Endothelial cell of umbilical vein (primary cell): ENCODE measurements at regions not wholly inside any gene's neighbourhood (a gene's known extent, or its start where the extent isn't known, plus 50 kb on each side); places are given as distances from the start of the nearest gene placed in this dataset.
"Not testable (repeated sequence)": the region's sequence is repeated elsewhere in the genome, so short reads cannot be mapped to it uniquely, and the experiment has no call there.

ENCODE experiments used
- BruUV-seq: library from RNA; stranded (reverse); fragments of 400-500 nt; replicated peaks from 2 replicates; lab custom pipeline; 2021; lab: Mats Ljungman, UMichigan
- CTCF ChIA-PET: fragments of 300-600, 350-600 bp; sonication (Branson Sonifier 250); formaldehyde crosslinking; loops from one replicate; lab custom pipeline; 2021; ENCODE audit warnings: antibody characterized with exemption, inconsistent platforms; lab: Charles Lee
- POLR2A ChIA-PET: fragments of 300-600, 350-600 bp; sonication (Branson Sonifier 250); formaldehyde crosslinking; loops from one replicate; lab custom pipeline; 2021; ENCODE audit warnings: antibody characterized with exemption, inconsistent platforms; lab: Charles Lee
- DNase-seq: peaks from one replicate; pipeline ENCODE4 v3.0.0-alpha.2; 2011; ENCODE audit warnings: low read depth, low spot score
- FAIRE-seq: peaks from 2 replicates; lab custom pipeline; 2011; peaks lifted over from hg19 to GRCh38; lab: Jason Lieb, UNC
- H2AFZ ChIP-seq: 2 replicates; pipeline ENCODE4 v1.6.0; 2012; ENCODE audit warnings: low read depth, low read length, control low read depth, inconsistent platforms
- H3K27ac ChIP-seq: 2 replicates; pipeline ENCODE4 v1.5.1; 2011; ENCODE audit warnings: low read depth, mild to moderate bottlenecking, control low read depth, low read length, moderate library complexity; ENCODE audit not compliant: insufficient read depth
- H3K27me3 ChIP-seq, 2 experiments: 2 replicates each; pipeline versions ENCODE4 v1.6.0 to v1.6.1; 2011; ENCODE audit warnings: low read length in 2 of 2, mixed read lengths in 1 of 2; ENCODE audit not compliant: control insufficient read depth in 2 of 2, insufficient read depth in 2 of 2
- H3K36me3 ChIP-seq, 2 experiments: 2 replicates in 1 of 2; 3 replicates in 1 of 2; pipeline ENCODE4 v1.5.1; 2011; ENCODE audit warnings: low read length in 2 of 2, mild to moderate bottlenecking in 1 of 2, moderate library complexity in 1 of 2; ENCODE audit not compliant: control insufficient read depth in 2 of 2, insufficient read depth in 2 of 2; ENCODE audit errors: extremely low read depth in 1 of 2
- H3K4me1 ChIP-seq: 3 replicates; pipeline ENCODE4 v1.5.1; 2011; ENCODE audit warnings: mild to moderate bottlenecking, low read length; ENCODE audit not compliant: control insufficient read depth, insufficient read depth; ENCODE audit errors: extremely low read depth
- H3K4me2 ChIP-seq: 2 replicates; pipeline ENCODE4 v1.6.1; 2011; ENCODE audit warnings: low read length, control low read depth, mixed read lengths; ENCODE audit not compliant: insufficient read depth
- H3K4me3 ChIP-seq, 3 experiments: fragments of 200-600 bp in 1 of 3; sonication (generic), shearing (Covaris generic) in 1 of 3; replicated peaks in 1 of 3; 2 replicates each; pipeline ENCODE4 v1.5.1; 2011 to 2016; ENCODE audit warnings: control low read depth in 3 of 3, low read length in 3 of 3, mild to moderate bottlenecking in 2 of 3, inconsistent platforms in 1 of 3, low read depth in 1 of 3, moderate library complexity in 1 of 3; ENCODE audit not compliant: insufficient read depth in 1 of 3
- H3K79me2 ChIP-seq: 2 replicates; pipeline ENCODE4 v1.6.0; 2012; ENCODE audit warnings: low read length, inconsistent platforms; ENCODE audit not compliant: control insufficient read depth, insufficient read depth
- H3K9ac ChIP-seq: replicated peaks from 2 replicates; pipeline ENCODE3; 2011; ENCODE audit warnings: low read length, control low read depth; ENCODE audit not compliant: insufficient read depth; ENCODE audit errors: extremely low read depth
- H3K9me1 ChIP-seq: replicated peaks from 3 replicates; pipeline ENCODE4 v1.6.0; 2011; ENCODE audit warnings: mild to moderate bottlenecking, low read length; ENCODE audit not compliant: control insufficient read depth, insufficient read depth; ENCODE audit errors: extremely low read depth
- H3K9me3 ChIP-seq: replicated peaks from 2 replicates; pipeline ENCODE4 v1.5.1; 2012; ENCODE audit warnings: low read length, inconsistent platforms; ENCODE audit not compliant: control insufficient read depth, insufficient read depth
- H4K20me1 ChIP-seq: replicated peaks from 2 replicates; pipeline ENCODE3; 2011; ENCODE audit warnings: mild to moderate bottlenecking, low read length; ENCODE audit not compliant: control insufficient read depth, insufficient read depth; ENCODE audit errors: extremely low read depth
- MAX ChIP-seq: IDR thresholded peaks from 2 replicates; pipeline ENCODE4 v1.6.1; 2011; ENCODE audit not compliant: insufficient read depth, insufficient read length
- POLR2A ChIP-seq: IDR thresholded peaks from 2 replicates; pipeline ENCODE4 v1.6.1; 2012; ENCODE audit warnings: low read depth, mild to moderate bottlenecking, control low read depth, low read length
- POLR2AphosphoS5 ChIP-seq: IDR thresholded peaks from 2 replicates; pipeline ENCODE4 v1.6.1; 2012; ENCODE audit warnings: low read depth, mild to moderate bottlenecking, control low read depth, low read length, moderate library complexity; ENCODE audit not compliant: insufficient read depth
- dilution Hi-C: fragments of 300-500 bp; cut with MboI; formaldehyde crosslinking; loops from one replicate; pipeline ENCODE4 v1.15.0; 2019; ENCODE audit warnings: low sequenced_read_pairs; ENCODE audit not compliant: extremely low pct_ligation_motif_present
- intact Hi-C: fragments of 100-400 bp; cut with micrococcal nuclease; formaldehyde crosslinking; loops from one replicate; pipeline ENCODE4 v1.10.0; 2022

GRCh38 chr3:51617597-51617996, 53.5 kb upstream of the TEX264 start:
- Histone ChIP-seq H3K9me1 (no peaks in the 10 kb centered on the region), H3K4me3 (no peak overlapping the region), H4K20me1 (no peaks in the 10 kb centered on the region), H3K9me3 (no peaks in the 10 kb centered on the region), H3K36me3 (no peaks in the 10 kb centered on the region), H3K9ac (no peak overlapping the region), H3K79me2 (peaks cover 20% of the 10 kb centered on the region), H2AFZ (no peak overlapping the region), H3K27ac (no peak overlapping the region), H3K27me3 (no peaks in the 10 kb centered on the region), H3K4me1 (no peaks in the 10 kb centered on the region), H3K4me2 (no peak overlapping the region)
- dilution Hi-C loops (no loop called here), intact Hi-C loops (no loop called here)
- no peak for TF ChIP-seq POLR2A
- no peak for TF ChIP-seq POLR2AphosphoS5
- TF ChIP-seq MAX, result no peak
- ChIA-PET CTCF (no interaction called here), POLR2A (no interaction called here)
- FAIRE-seq (no peak), DNase-seq (no peak)
- no TSS peak for BruUV-seq

GRCh38 chr3:51618038-51618437, 53.0 kb upstream of the TEX264 start:
- H3K9ac ChIP-seq, H3K4me2 ChIP-seq, H3K9me1 ChIP-seq, H4K20me1 ChIP-seq, H3K27me3 ChIP-seq, dilution Hi-C loops, H3K27ac ChIP-seq, H3K36me3 ChIP-seq, CTCF ChIA-PET, FAIRE-seq, H3K4me3 ChIP-seq, DNase-seq, BruUV-seq, H3K9me3 ChIP-seq, POLR2A ChIA-PET, H3K4me1 ChIP-seq, intact Hi-C loops, H2AFZ ChIP-seq: not testable (repeated sequence)
- H3K79me2 ChIP-seq, result peaks cover 22% of the 10 kb centered on the region
